Skeletal muscle tissue (tissue), 3 donors: ENCODE measurements at regions not wholly inside any gene's neighbourhood (a gene's known extent, or its start where the extent isn't known, plus 50 kb on each side); places are given as distances from the start of the nearest gene placed in this dataset.

Experiments
- H3K27ac ChIP-seq: one replicate; pipeline ENCODE4 v1.7.0; 2013; ENCODE audit warnings: mild to moderate bottlenecking, low read depth, low read length, inconsistent platforms
- H3K27me3 ChIP-seq, 3 donors: one replicate each; pipeline ENCODE4 v1.7.0; 2013; ENCODE audit warnings: low read length in 3 of 3; ENCODE audit not compliant: control insufficient read depth in 3 of 3, insufficient read depth in 3 of 3
- H3K36me3 ChIP-seq, 3 donors: one replicate each; pipeline ENCODE4 v1.7.0; 2013; ENCODE audit warnings: low read length in 3 of 3; ENCODE audit not compliant: control insufficient read depth in 3 of 3, insufficient read depth in 3 of 3
- H3K4me1 ChIP-seq, 3 donors: one replicate each; pipeline ENCODE4 v1.7.0; 2013; ENCODE audit warnings: low read length in 3 of 3, mild to moderate bottlenecking in 3 of 3; ENCODE audit not compliant: control insufficient read depth in 3 of 3, insufficient read depth in 3 of 3
- H3K4me3 ChIP-seq, 3 donors: one replicate each; pipeline ENCODE4 v1.7.0; 2013; ENCODE audit warnings: low read length in 3 of 3
- H3K9ac ChIP-seq, 3 donors: one replicate each; pipeline ENCODE4 v1.7.0; 2013; ENCODE audit warnings: low read length in 3 of 3, mild to moderate bottlenecking in 3 of 3, moderate library complexity in 2 of 3, low read depth in 1 of 3
- H3K9me3 ChIP-seq, 3 donors: one replicate each; pipeline ENCODE4 v1.7.0; 2013; ENCODE audit warnings: low read length in 3 of 3; ENCODE audit not compliant: control insufficient read depth in 3 of 3
- donor health status: Osteomylitis.

- Histone ChIP-seq H3K9me3 (peaks cover 0 to 6% (median 4%) of the 10 kb centered on the region in 3 donors), H3K4me3 (no peak overlapping the region), H3K36me3 (no peaks in the 10 kb centered on the region), H3K9ac (no peak overlapping the region), H3K4me1 (peaks cover 20 to 30% (median 29%) of the 10 kb centered on the region in 3 donors), H3K27ac (no peak overlapping the region), H3K27me3 (peaks cover 0 to 5% (median 0%) of the 10 kb centered on the region in 3 donors)
Measured at GRCh38 chr2:120472891-120473309, 127.0 kb downstream of the INHBB start.

- Histone ChIP-seq H3K9me3 (peaks cover 0 to 6% (median 4%) of the 10 kb centered on the region in 3 donors), H3K4me3 (no peak overlapping the region), H3K27me3 (peaks cover 0 to 7% (median 0%) of the 10 kb centered on the region in 3 donors), H3K27ac (no peak overlapping the region), H3K4me1 (peaks cover 20 to 27% (median 25%) of the 10 kb centered on the region in 3 donors), H3K36me3 (no peaks in the 10 kb centered on the region), H3K9ac (no peak overlapping the region)
Measured at GRCh38 chr2:120473522-120474271, 127.8 kb downstream of the INHBB start.

GRCh38 chr2:120474486-120474885 is 128.6 kb downstream of the INHBB start:
- Histone ChIP-seq H3K4me3 (no peak overlapping the region), H3K9me3 (peaks cover 0 to 6% (median 4%) of the 10 kb centered on the region in 3 donors), H3K9ac (no peak overlapping the region), H3K36me3 (no peaks in the 10 kb centered on the region), H3K27me3 (peaks cover 0 to 7% (median 0%) of the 10 kb centered on the region in 3 donors), H3K27ac (no peak overlapping the region), H3K4me1 (peaks cover 18 to 21% (median 20%) of the 10 kb centered on the region in 3 donors)

- Histone ChIP-seq H3K9me3 (peaks cover 0 to 6% (median 4%) of the 10 kb centered on the region in 3 donors), H3K36me3 (no peaks in the 10 kb centered on the region), H3K4me1 (peaks cover 1 to 5% (median 4%) of the 10 kb centered on the region in 3 donors), H3K27ac (no peak overlapping the region), H3K27me3 (peaks cover 0 to 7% (median 0%) of the 10 kb centered on the region in 3 donors), H3K9ac (no peak overlapping the region), H3K4me3 (no peak overlapping the region)
Measured at GRCh38 chr2:120476141-120476540, 130.2 kb downstream of the INHBB start.

GRCh38 chr2:120477198-120477597 is 131.3 kb downstream of the INHBB start:
- H3K9ac ChIP-seq, result no peak overlapping the region
- H3K36me3 ChIP-seq, result no peaks in the 10 kb centered on the region
- H3K27me3 ChIP-seq, result peaks cover 0 to 7% (median 0%) of the 10 kb centered on the region in 3 donors
- H3K9me3 ChIP-seq, result peaks cover 0 to 2% (median 0%) of the 10 kb centered on the region in 3 donors
- H3K4me3 ChIP-seq, result no peak overlapping the region
- no peaks in the 10 kb centered on the region for H3K4me1 ChIP-seq
- no peak overlapping the region for H3K27ac ChIP-seq

GRCh38 chr2:120477831-120478481 is 132.0 kb downstream of the INHBB start:
- no peak overlapping the region for H3K4me3 ChIP-seq
- peaks cover 0 to 1% (median 0%) of the 10 kb centered on the region in 3 donors for H3K9me3 ChIP-seq

GRCh38 chr2:120480346-120480902 is 134.5 kb downstream of the INHBB start:
- Histone ChIP-seq H3K9me3 (no peaks in the 10 kb centered on the region), H3K4me3 (no peak overlapping the region), H3K27me3 (peaks cover 0 to 7% (median 3%) of the 10 kb centered on the region in 3 donors), H3K36me3 (no peaks in the 10 kb centered on the region), H3K27ac (no peak overlapping the region), H3K4me1 (no peaks in the 10 kb centered on the region), H3K9ac (no peak overlapping the region)

More at GRCh38 chr2:120477831-120478481, 132.0 kb downstream of the INHBB start:
- Histone ChIP-seq H3K9ac (no peak overlapping the region), H3K4me1 (no peaks in the 10 kb centered on the region), H3K27ac (no peak overlapping the region), H3K36me3 (no peaks in the 10 kb centered on the region), H3K27me3 (peaks cover 0 to 7% (median 0%) of the 10 kb centered on the region in 3 donors)

- no peaks in the 10 kb centered on the region for H3K9me3 ChIP-seq
- no peaks in the 10 kb centered on the region for H3K4me1 ChIP-seq
- H3K36me3 ChIP-seq, result no peaks in the 10 kb centered on the region
- no peak overlapping the region for H3K4me3 ChIP-seq
- no peak overlapping the region for H3K9ac ChIP-seq
- peaks cover 0 to 7% (median 3%) of the 10 kb centered on the region in 3 donors for H3K27me3 ChIP-seq
- H3K27ac ChIP-seq, result no peak overlapping the region
Measured at GRCh38 chr2:120480903-120481445, 135.0 kb downstream of the INHBB start.

- Histone ChIP-seq H3K36me3 (no peaks in the 10 kb centered on the region), H3K4me3 (no peak overlapping the region), H3K27me3 (peaks cover 0 to 7% (median 3%) of the 10 kb centered on the region in 3 donors), H3K27ac (no peak overlapping the region), H3K9me3 (no peaks in the 10 kb centered on the region), H3K9ac (no peak overlapping the region), H3K4me1 (peaks cover 0 to under 1% (median 0%) of the 10 kb centered on the region in 3 donors)
Measured at GRCh38 chr2:120481446-120482194, 135.7 kb downstream of the INHBB start.
